Adipocyte (in vitro differentiated cells): ENCODE measurements at regions not wholly inside any gene's neighbourhood (a gene's known extent, or its start where the extent isn't known, plus 50 kb on each side); places are given as distances from the start of the nearest gene placed in this dataset.

ENCODE experiments used
- DNase-seq: peaks from one replicate; pipeline ENCODE4 v3.0.0-alpha.2; 2015; ENCODE audit warnings: low read depth
- H3K27me3 ChIP-seq: replicated peaks from 2 replicates; pipeline ENCODE4 v1.7.0; 2013; ENCODE audit warnings: mild to moderate bottlenecking, low read length, moderate library complexity; ENCODE audit not compliant: control insufficient read depth, insufficient read depth
- H3K36me3 ChIP-seq: 2 replicates; pipeline ENCODE4 v1.7.0; 2013; ENCODE audit warnings: low read length, mild to moderate bottlenecking, moderate library complexity; ENCODE audit not compliant: control insufficient read depth, insufficient read depth, severe bottlenecking
- H3K4me1 ChIP-seq: 2 replicates; pipeline ENCODE4 v1.7.0; 2013; ENCODE audit warnings: mild to moderate bottlenecking, low read length, moderate library complexity; ENCODE audit not compliant: control insufficient read depth, insufficient read depth
- H3K4me3 ChIP-seq: 2 replicates; pipeline ENCODE4 v1.7.0; 2013; ENCODE audit warnings: mild to moderate bottlenecking, low read length, moderate library complexity
- H3K9ac ChIP-seq: 2 replicates; pipeline ENCODE4 v1.7.0; 2013; ENCODE audit warnings: mild to moderate bottlenecking, low read length, moderate library complexity
- H3K9me3 ChIP-seq: 2 replicates; pipeline ENCODE4 v1.7.0; 2013; ENCODE audit warnings: mild to moderate bottlenecking, low read length, moderate library complexity; ENCODE audit not compliant: control insufficient read depth

DNA sequence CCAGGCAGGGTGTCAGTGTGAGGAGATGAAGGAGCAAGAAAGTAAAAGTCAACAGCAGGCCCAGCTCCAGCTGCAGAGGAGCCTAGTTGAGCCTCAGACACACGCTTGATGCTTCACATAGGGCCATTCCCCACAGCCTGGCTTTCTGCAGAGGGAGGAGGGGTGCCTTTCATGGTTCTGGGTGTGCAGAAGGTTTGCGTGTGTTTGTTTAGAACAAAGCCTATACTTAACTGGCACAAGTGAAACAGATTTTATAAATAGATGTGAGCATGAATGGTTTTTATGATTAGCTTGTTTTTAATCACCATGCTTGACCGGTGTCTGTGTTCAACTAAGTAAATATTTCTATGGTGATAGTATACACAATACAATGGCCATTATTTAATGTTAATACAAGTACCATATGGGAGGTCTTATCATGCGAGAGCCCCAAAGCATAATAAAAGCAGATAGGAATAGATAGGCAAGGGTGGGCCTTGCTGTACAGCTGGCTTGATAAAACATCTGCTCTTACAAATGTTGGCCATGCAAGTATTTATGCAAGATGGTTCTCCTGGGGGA lies 290.2 kb downstream of the ETS1 start:
- no peak for DNase-seq
- Histone ChIP-seq H3K4me1 (peaks cover 46% of the 10 kb centered on the region), H3K36me3 (no peaks in the 10 kb centered on the region), H3K4me3 (no peak overlapping the region), H3K27me3 (no peaks in the 10 kb centered on the region), H3K9ac (peak overlapping the region; percentile 70), H3K9me3 (no peaks in the 10 kb centered on the region)

GRCh38 chr11:128294671-128295050 lies 292.7 kb downstream of the ETS1 start:
- H3K9me3 ChIP-seq, result no peaks in the 10 kb centered on the region
- peak; percentile 44 for DNase-seq
- H3K36me3 ChIP-seq, result no peaks in the 10 kb centered on the region
- H3K4me3 ChIP-seq, result no peak overlapping the region
- H3K4me1 ChIP-seq, result peaks cover 60% of the 10 kb centered on the region
- H3K27me3 ChIP-seq, result no peaks in the 10 kb centered on the region
- H3K9ac ChIP-seq, result no peak overlapping the region

DNA sequence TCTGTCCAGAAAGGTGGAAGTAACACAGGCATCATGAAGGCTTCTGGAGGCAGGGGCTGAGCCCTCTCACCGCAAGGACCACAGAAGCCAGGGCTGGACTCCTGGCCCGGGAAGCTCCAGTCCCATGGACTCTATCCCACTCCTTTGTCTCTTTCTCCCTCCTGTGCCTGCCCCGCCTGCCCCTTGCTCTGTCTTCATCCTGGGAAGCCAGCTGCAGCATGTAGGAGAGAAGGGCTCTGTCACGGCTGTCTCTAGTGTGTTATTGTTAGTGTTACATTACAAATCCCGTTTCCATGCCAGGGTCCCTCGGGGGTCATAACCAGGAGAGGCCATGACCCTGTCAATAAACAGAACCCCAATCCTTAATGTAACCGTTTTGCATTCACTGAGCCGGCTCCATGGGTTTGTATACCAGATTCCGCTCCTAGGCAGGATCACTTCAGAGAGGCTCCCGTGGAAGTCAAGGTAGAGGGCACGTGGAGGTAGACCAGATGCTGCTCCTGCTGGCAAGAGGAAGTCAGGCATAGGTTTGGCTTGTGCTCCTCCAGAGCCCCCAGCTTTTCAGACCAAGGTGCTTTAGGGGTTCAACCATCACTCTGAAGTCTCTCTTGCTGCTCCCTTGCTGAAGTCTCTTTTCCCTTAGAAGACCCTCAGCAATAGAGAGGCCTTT lies 293.2 kb downstream of the ETS1 start:
- H3K4me3 ChIP-seq, result no peak overlapping the region
- no peaks in the 10 kb centered on the region for H3K27me3 ChIP-seq
- no peaks in the 10 kb centered on the region for H3K36me3 ChIP-seq
- no peak overlapping the region for H3K9ac ChIP-seq
- H3K9me3 ChIP-seq, result no peaks in the 10 kb centered on the region
- DNase-seq, result no peak
- H3K4me1 ChIP-seq, result peaks cover 55% of the 10 kb centered on the region

DNA sequence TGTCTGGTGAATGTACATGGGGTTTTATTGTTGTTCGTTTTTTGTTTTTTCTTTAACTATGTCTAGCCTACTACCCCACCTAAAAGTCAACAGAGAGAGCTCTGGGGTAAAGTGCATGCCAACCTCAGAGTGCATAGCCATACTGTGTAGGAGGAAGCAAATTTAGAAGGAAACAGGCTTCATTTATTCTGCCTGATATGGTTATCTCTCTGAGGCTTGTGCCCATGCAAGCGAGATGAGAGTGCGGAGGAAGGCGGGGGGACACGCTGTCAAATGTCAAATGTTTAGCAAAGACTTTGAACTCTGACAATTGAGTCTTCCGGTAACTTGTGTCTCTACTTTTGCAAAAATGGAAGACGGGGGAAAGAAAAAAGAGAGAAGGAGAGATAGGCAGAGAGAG lies 295.5 kb downstream of the ETS1 start:
- peaks cover 32% of the 10 kb centered on the region for H3K4me1 ChIP-seq
- H3K36me3 ChIP-seq, result no peaks in the 10 kb centered on the region
- no peak overlapping the region for H3K9ac ChIP-seq
- no peak for DNase-seq
- no peaks in the 10 kb centered on the region for H3K27me3 ChIP-seq
- no peak overlapping the region for H3K4me3 ChIP-seq
- no peaks in the 10 kb centered on the region for H3K9me3 ChIP-seq

DNA sequence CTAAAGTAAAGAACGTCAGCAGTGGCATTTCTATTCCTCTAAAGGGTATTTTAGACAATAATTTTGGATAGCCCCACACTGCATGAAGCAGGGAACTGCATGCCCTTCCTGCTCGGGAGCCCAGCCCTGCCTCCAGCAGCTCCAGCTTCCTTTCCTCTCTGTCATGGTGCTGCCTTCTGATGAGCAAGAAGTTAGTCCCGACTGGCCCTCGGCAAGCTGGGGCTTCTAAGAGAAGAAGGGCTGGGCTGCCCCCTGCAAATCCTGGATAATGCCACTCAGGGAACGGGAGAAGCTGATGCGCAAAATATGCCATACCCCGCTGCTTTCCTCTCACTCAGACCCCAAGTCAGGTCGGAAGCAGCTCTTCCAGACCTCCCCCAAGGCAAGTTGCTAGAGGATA lies 296.4 kb downstream of the ETS1 start:
- Histone ChIP-seq H3K4me1 (peaks cover 35% of the 10 kb centered on the region), H3K9ac (no peak overlapping the region), H3K4me3 (no peak overlapping the region), H3K36me3 (no peaks in the 10 kb centered on the region), H3K27me3 (no peaks in the 10 kb centered on the region), H3K9me3 (no peaks in the 10 kb centered on the region)
- DNase-seq, result no peak

GRCh38 chr11:128290106-128290840 lies 297.1 kb downstream of the ETS1 start:
- peak overlapping the region; percentile 57 for H3K9ac ChIP-seq
- peak; percentile 91 for DNase-seq
- H3K9me3 ChIP-seq, result no peaks in the 10 kb centered on the region
- peaks cover 35% of the 10 kb centered on the region for H3K4me1 ChIP-seq
- no peaks in the 10 kb centered on the region for H3K36me3 ChIP-seq
- H3K4me3 ChIP-seq, result no peak overlapping the region
- no peaks in the 10 kb centered on the region for H3K27me3 ChIP-seq

GRCh38 chr11:128289048-128289447 lies 298.3 kb downstream of the ETS1 start:
- no peaks in the 10 kb centered on the region for H3K9me3 ChIP-seq
- H3K4me1 ChIP-seq, result peaks cover 24% of the 10 kb centered on the region
- no peaks in the 10 kb centered on the region for H3K36me3 ChIP-seq
- no peak overlapping the region for H3K4me3 ChIP-seq
- no peaks in the 10 kb centered on the region for H3K27me3 ChIP-seq
- peak overlapping the region; percentile 57 for H3K9ac ChIP-seq
- DNase-seq, result no peak

- Histone ChIP-seq H3K4me1 (peaks cover 26% of the 10 kb centered on the region), H3K9ac (no peak overlapping the region), H3K36me3 (no peaks in the 10 kb centered on the region), H3K27me3 (no peaks in the 10 kb centered on the region), H3K4me3 (no peak overlapping the region), H3K9me3 (no peaks in the 10 kb centered on the region)
- peak; percentile 27 for DNase-seq
These were observed 299.0 kb downstream of the ETS1 start for GRCh38 chr11:128288368-128288767.

DNA sequence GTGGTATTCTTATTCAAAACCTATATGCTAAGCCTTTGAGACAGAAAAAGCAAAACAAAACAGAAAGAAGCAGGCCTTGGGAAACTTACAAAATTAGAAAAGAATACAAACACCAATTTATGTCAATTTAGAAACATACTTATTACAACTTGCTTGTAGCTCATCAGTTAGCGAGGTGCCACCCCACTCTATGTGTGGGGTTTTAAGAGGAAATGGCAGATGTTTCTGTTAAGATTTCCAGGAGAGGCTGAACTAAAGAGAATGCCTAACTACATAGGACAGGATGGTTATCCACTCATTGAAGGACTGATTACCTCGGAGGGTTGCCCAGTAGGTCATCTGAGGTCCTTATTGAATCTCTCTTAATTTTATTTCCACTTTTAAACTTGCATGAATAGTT lies 302.0 kb downstream of the ETS1 start:
- no peaks in the 10 kb centered on the region for H3K27me3 ChIP-seq
- H3K4me1 ChIP-seq, result peaks cover 20% of the 10 kb centered on the region
- no peak overlapping the region for H3K9ac ChIP-seq
- H3K9me3 ChIP-seq, result no peaks in the 10 kb centered on the region
- no peak for DNase-seq
- no peaks in the 10 kb centered on the region for H3K36me3 ChIP-seq
- no peak overlapping the region for H3K4me3 ChIP-seq

DNA sequence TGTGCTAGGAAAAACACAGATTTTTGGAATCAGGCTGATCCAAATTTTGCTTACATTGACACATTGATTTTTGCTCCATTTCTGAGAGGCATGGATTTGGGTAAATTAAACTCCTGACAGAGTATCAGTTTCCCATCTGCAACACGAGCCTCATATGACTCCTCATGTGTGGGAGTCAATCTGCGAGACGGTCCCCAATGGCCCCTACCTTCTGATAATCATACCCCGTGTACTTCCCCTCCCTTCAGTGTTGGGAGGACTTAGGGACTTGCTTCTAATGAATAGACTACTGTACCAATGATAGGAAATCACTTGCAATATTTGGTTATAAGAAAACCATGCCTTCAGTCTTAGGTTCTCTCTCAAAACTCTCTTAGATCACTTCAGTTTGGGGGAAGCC lies 302.7 kb downstream of the ETS1 start:
- DNase-seq, result no peak
- H3K4me1 ChIP-seq, result peaks cover 24% of the 10 kb centered on the region
- no peak overlapping the region for H3K9ac ChIP-seq
- no peak overlapping the region for H3K4me3 ChIP-seq
- no peaks in the 10 kb centered on the region for H3K36me3 ChIP-seq
- H3K9me3 ChIP-seq, result no peaks in the 10 kb centered on the region
- H3K27me3 ChIP-seq, result no peaks in the 10 kb centered on the region

DNA sequence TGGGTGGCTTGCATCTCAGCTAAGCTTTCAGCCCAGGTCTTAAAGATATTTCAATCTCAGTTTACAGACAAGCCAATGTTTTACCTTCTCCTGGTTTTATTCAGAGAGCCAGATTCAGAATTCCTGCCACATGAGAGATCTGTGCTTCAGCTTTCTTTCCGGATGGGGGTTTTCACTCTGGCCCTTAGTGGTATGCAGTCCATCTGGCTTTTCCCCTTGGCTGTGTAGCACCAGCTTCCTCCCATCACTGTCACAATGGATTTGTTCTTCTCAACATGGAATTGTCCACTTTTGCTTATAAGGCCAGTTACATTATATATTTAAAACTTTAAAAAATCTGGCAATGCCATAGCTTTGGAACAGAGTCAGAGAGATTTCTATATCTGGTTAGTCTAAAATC lies 303.9 kb downstream of the ETS1 start:
- Histone ChIP-seq H3K27me3 (no peaks in the 10 kb centered on the region), H3K9ac (no peak overlapping the region), H3K4me1 (peaks cover 30% of the 10 kb centered on the region), H3K9me3 (no peaks in the 10 kb centered on the region), H3K4me3 (no peak overlapping the region), H3K36me3 (no peaks in the 10 kb centered on the region)
- peak; percentile 40 for DNase-seq
